ENCODE measurements at regions not wholly inside any gene's neighbourhood (a gene's known extent, or its start where the extent isn't known, plus 50 kb on each side); places are given as distances from the start of the nearest gene placed in this dataset.

DNA sequence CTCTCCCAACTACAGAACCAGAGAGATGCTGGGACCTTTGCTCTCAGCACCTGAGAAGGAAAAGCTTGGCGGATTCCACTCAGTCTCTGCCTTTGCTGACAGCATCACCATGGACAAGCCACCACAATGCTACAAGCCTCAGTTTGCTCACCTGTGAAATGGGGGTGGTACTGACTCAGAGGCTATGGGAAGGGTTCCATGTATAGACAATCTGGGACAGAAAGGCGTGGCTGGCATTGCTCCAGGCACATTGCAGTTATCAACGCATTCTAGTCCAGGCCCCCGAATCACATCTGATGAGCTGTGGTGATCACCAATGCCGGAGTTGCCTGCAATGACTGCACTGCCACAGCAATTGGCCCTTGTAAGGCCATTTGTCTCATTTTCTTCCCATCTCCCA is 72.6 kb downstream of the ISX start:
- no CpG with 5 or more reads among the region's 5 CpGs for WGBS (ENCODE audit: extremely low coverage, insufficient coverage, low lambda C conversion rate)
- H2BK5ac ChIP-seq (ENCODE audit: low read length) = no peak overlapping the region
- H3K18ac ChIP-seq (ENCODE audit: low read length) = no peak overlapping the region
- no peak overlapping the region for H4K5ac ChIP-seq (ENCODE audit: low read length)
- no peak overlapping the region for H3K56ac ChIP-seq (ENCODE audit: low read length)
- H3K27ac ChIP-seq (ENCODE audit: low read depth, low read length) = no peak overlapping the region
- H4K8ac ChIP-seq (ENCODE audit: low read depth, low read length) = no peak overlapping the region
- no peaks in the 10 kb centered on the region for H3K79me1 ChIP-seq (ENCODE audit: low read length)
- H3K4me1 ChIP-seq (ENCODE audit: control insufficient read depth, low read depth, low read length) = peaks cover 11% of the 10 kb centered on the region
- no peak overlapping the region for H2BK120ac ChIP-seq (ENCODE audit: low read depth, low read length)
- no peak overlapping the region for H3K9ac ChIP-seq (ENCODE audit: low read length)
- no peak overlapping the region for H3K4ac ChIP-seq (ENCODE audit: low read depth, low read length)
- no peak overlapping the region for H2BK15ac ChIP-seq (replicated peaks; ENCODE audit: low read depth)
- H3K36me3 ChIP-seq (ENCODE audit: control insufficient read depth, insufficient read depth, low read length) = no peaks in the 10 kb centered on the region
- H3K4me3 ChIP-seq (ENCODE audit: low read length) = no peak overlapping the region
- no peak for DNase-seq
- H3K79me2 ChIP-seq (ENCODE audit: control insufficient read depth, insufficient read depth, low read length) = no peaks in the 10 kb centered on the region
- H2AK5ac ChIP-seq (ENCODE audit: low read length) = no peak overlapping the region
- no peaks in the 10 kb centered on the region for H3K27me3 ChIP-seq (ENCODE audit: insufficient read depth, low read length, poor library complexity)
- no peak overlapping the region for H3K4me2 ChIP-seq (ENCODE audit: low read length)
- H3K23ac ChIP-seq (ENCODE audit: low read length) = no peak overlapping the region

DNA sequence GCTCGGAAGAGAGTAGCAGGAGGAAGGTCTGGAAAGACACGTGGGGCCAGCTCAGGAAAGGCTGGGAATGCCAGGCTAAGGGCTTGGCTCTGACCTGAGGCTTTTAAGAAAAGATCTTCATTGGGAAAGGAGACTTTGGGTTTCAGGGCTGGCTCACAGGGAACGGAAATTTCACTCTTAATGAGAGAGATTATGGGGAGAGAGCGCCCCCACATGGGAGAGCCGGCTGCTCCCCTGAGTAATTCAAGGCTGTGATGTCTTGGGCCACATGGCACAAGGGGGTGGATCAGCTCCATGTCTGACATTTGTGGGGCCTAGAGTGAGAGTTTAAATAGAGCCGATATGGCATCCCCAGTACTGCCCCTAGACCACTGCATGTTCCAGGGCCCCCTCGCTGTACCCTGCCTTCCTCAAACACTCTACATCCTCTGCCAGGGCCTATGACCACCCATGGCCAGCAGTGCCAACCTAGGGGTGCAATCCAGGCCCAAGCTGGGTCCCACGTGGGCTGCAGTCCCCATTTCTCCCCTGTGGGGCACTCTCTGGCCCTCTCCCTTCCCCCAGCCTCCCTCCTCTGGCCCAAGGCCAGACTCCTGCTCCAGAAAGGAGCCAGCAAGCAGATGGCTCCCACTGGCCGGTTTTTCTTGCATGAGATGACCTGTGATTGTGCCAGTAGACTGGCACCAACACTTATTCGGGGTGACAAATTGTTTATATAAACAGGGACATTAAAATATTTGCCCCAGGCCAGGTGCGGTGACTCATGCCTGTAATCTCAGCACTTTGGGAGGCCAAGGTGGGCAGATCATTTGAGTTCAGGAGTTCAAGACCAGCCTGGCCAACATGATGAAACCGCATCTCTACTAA is 75.2 kb downstream of the ISX start:
- peak; percentile 73 for DNase-seq
- no CpG with 5 or more reads among the region's 12 CpGs for WGBS (ENCODE audit: extremely low coverage, insufficient coverage, low lambda C conversion rate)
- Histone ChIP-seq H2BK120ac (ENCODE audit: low read depth, low read length) (no peak overlapping the region), H2BK15ac (replicated peaks; ENCODE audit: low read depth) (no peak overlapping the region), H3K4me2 (ENCODE audit: low read length) (no peak overlapping the region), H3K36me3 (ENCODE audit: control insufficient read depth, insufficient read depth, low read length) (no peaks in the 10 kb centered on the region), H2BK5ac (ENCODE audit: low read length) (no peak overlapping the region), H3K4ac (ENCODE audit: low read depth, low read length) (no peak overlapping the region), H3K56ac (ENCODE audit: low read length) (peak overlapping the region; percentile 37), H3K27ac (ENCODE audit: low read depth, low read length) (no peak overlapping the region), H2AK5ac (ENCODE audit: low read length) (no peak overlapping the region), H3K79me1 (ENCODE audit: low read length) (no peaks in the 10 kb centered on the region), H3K18ac (ENCODE audit: low read length) (no peak overlapping the region), H3K4me3 (ENCODE audit: low read length) (no peak overlapping the region), H3K27me3 (ENCODE audit: insufficient read depth, low read length, poor library complexity) (no peaks in the 10 kb centered on the region), H3K23ac (ENCODE audit: low read length) (no peak overlapping the region), H4K8ac (ENCODE audit: low read depth, low read length) (no peak overlapping the region), H4K5ac (ENCODE audit: low read length) (no peak overlapping the region), H3K79me2 (ENCODE audit: control insufficient read depth, insufficient read depth, low read length) (no peaks in the 10 kb centered on the region), H3K9ac (ENCODE audit: low read length) (no peak overlapping the region), H3K4me1 (ENCODE audit: control insufficient read depth, low read depth, low read length) (no peaks in the 10 kb centered on the region)

DNA sequence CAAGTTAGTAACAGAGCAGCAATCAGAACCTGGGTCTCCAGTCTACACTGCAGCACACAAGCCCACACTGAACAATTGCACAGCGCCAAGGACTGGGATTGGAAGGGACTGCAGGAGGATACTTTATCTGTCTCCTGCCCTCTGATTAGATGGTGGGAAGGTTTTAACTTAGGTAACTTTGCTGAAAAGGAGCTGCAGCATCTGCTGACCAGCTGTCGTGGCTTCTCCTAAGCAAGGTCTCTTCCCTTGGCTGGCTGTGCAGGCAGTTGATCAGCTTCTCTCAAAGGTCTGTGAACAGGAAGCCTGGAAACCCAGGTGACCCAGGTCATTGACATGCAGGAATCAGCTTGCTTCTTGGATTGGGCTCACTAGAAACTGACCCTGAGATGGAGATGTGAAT is 82.4 kb downstream of the ISX start:
- Histone ChIP-seq H2BK5ac (ENCODE audit: low read length) (no peak overlapping the region), H3K27ac (ENCODE audit: low read depth, low read length) (no peak overlapping the region), H2AK5ac (ENCODE audit: low read length) (no peak overlapping the region), H3K79me1 (ENCODE audit: low read length) (no peaks in the 10 kb centered on the region), H3K18ac (ENCODE audit: low read length) (no peak overlapping the region), H3K56ac (ENCODE audit: low read length) (peak overlapping the region; percentile 10), H3K27me3 (ENCODE audit: insufficient read depth, low read length, poor library complexity) (no peaks in the 10 kb centered on the region), H4K5ac (ENCODE audit: low read length) (no peak overlapping the region), H3K4me1 (ENCODE audit: control insufficient read depth, low read depth, low read length) (no peaks in the 10 kb centered on the region), H3K79me2 (ENCODE audit: control insufficient read depth, insufficient read depth, low read length) (no peaks in the 10 kb centered on the region), H3K4me3 (ENCODE audit: low read length) (no peak overlapping the region), H3K4me2 (ENCODE audit: low read length) (no peak overlapping the region), H4K8ac (ENCODE audit: low read depth, low read length) (no peak overlapping the region), H3K23ac (ENCODE audit: low read length) (no peak overlapping the region), H3K9ac (ENCODE audit: low read length) (no peak overlapping the region), H3K36me3 (ENCODE audit: control insufficient read depth, insufficient read depth, low read length) (no peaks in the 10 kb centered on the region), H2BK15ac (replicated peaks; ENCODE audit: low read depth) (no peak overlapping the region), H3K4ac (ENCODE audit: low read depth, low read length) (no peak overlapping the region), H2BK120ac (ENCODE audit: low read depth, low read length) (no peak overlapping the region)
- no CpG with 5 or more reads among the region's 2 CpGs for WGBS (ENCODE audit: extremely low coverage, insufficient coverage, low lambda C conversion rate)
- DNase-seq = no peak

DNA sequence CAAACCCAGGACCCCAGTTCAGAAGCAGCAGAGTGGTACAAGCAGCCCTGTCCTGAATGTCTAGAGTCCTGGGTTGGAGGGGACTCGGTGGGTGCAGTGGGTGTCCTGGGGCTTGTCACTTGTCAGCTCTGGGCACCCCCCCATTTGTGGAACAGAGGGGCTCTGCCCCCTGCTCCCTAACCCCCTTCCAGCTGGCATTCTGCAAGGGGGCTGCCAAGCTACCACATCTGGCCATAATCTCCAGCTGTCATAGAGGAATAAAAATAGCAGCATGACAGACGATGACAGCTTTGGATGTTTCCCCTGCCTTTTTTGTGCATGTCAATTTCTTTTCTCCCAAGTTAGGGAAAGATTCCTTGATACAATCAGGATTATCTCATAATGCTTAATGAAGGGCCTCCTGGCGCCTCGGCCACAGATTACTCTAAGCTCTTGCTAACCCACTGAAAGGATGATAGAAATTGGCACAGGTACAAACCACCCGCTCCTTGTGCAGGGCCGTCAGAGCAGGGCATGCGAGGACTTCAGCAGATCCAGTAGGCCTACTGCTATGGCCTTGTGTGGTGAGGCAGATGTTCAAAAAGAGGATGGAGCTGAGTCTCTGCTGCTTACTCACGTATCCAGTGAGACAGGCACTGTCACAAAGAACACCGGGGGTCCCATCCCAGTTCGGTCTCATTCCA is 83.0 kb downstream of the ISX start:
- Histone ChIP-seq H3K27ac (ENCODE audit: low read depth, low read length) (no peak overlapping the region), H4K5ac (ENCODE audit: low read length) (no peak overlapping the region), H3K4me3 (ENCODE audit: low read length) (no peak overlapping the region), H2BK5ac (ENCODE audit: low read length) (no peak overlapping the region), H3K36me3 (ENCODE audit: control insufficient read depth, insufficient read depth, low read length) (no peaks in the 10 kb centered on the region), H2AK5ac (ENCODE audit: low read length) (no peak overlapping the region), H3K4me1 (ENCODE audit: control insufficient read depth, low read depth, low read length) (no peaks in the 10 kb centered on the region), H3K9ac (ENCODE audit: low read length) (no peak overlapping the region), H3K18ac (ENCODE audit: low read length) (no peak overlapping the region), H3K79me2 (ENCODE audit: control insufficient read depth, insufficient read depth, low read length) (no peaks in the 10 kb centered on the region), H3K79me1 (ENCODE audit: low read length) (no peaks in the 10 kb centered on the region), H4K8ac (ENCODE audit: low read depth, low read length) (no peak overlapping the region), H3K23ac (ENCODE audit: low read length) (no peak overlapping the region), H2BK15ac (replicated peaks; ENCODE audit: low read depth) (no peak overlapping the region), H3K4ac (ENCODE audit: low read depth, low read length) (no peak overlapping the region), H3K4me2 (ENCODE audit: low read length) (no peak overlapping the region), H3K56ac (ENCODE audit: low read length) (no peak overlapping the region), H2BK120ac (ENCODE audit: low read depth, low read length) (no peak overlapping the region), H3K27me3 (ENCODE audit: insufficient read depth, low read length, poor library complexity) (no peaks in the 10 kb centered on the region)
- DNase-seq = no peak
- no CpG with 5 or more reads among the region's 10 CpGs for WGBS (ENCODE audit: extremely low coverage, insufficient coverage, low lambda C conversion rate)

DNA sequence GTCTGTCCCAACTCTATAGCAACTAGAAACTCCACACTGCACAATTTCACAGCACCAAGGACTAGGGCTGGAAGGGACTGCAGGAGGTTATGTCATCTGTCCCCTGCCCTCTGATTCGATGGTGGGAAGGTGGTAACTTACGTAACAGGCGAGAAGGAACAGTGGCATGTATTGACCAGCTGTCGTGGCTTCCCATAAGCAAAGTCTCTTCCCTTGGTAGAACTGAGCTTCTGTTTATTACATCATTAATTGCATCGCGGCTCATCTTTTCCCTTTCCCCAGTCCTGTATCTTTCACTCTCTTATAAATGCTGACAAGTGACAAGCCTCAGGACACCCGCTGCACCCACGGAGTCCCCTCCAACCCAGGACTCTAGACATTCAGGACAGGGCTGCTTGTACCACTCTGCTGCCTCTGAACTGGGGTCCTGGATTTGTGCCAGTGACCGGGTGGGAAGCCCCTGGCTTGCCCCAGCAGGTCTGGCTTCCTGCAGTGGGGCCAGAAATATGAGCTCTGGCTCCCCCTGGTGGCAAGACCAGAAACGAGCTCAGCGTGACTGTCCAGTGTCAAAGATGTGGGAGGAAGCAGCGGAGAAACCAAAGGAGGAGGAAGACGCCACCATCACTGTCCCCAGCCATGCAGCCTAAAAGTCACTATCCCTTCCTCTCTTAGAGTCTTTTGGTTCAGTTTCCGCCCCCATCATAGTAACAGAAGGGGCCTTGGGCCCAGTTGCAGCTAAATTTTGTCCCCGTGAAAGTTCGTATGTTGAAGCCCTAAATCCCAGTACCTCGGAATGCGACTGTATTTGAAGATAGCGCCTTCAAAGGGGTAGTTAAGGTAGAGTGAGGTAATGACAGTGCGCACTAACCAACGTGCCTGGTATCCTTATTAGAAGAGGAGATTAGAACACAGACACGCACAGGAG is 84.5 kb downstream of the ISX start:
- no peak overlapping the region for H3K4me2 ChIP-seq (ENCODE audit: low read length)
- H4K5ac ChIP-seq (ENCODE audit: low read length) = no peak overlapping the region
- no peaks in the 10 kb centered on the region for H3K27me3 ChIP-seq (ENCODE audit: insufficient read depth, low read length, poor library complexity)
- no peak overlapping the region for H3K56ac ChIP-seq (ENCODE audit: low read length)
- no peak overlapping the region for H3K23ac ChIP-seq (ENCODE audit: low read length)
- H2BK15ac ChIP-seq (replicated peaks; ENCODE audit: low read depth) = no peak overlapping the region
- H3K4me3 ChIP-seq (ENCODE audit: low read length) = no peak overlapping the region
- H3K4ac ChIP-seq (ENCODE audit: low read depth, low read length) = no peak overlapping the region
- peak; percentile 74 for DNase-seq
- H3K9ac ChIP-seq (ENCODE audit: low read length) = no peak overlapping the region
- H3K4me1 ChIP-seq (ENCODE audit: control insufficient read depth, low read depth, low read length) = peaks cover 2% of the 10 kb centered on the region
- no peak overlapping the region for H4K8ac ChIP-seq (ENCODE audit: low read depth, low read length)
- H3K79me2 ChIP-seq (ENCODE audit: control insufficient read depth, insufficient read depth, low read length) = no peaks in the 10 kb centered on the region
- no peak overlapping the region for H2AK5ac ChIP-seq (ENCODE audit: low read length)
- H3K27ac ChIP-seq (ENCODE audit: low read depth, low read length) = no peak overlapping the region
- H2BK5ac ChIP-seq (ENCODE audit: low read length) = no peak overlapping the region
- no peak overlapping the region for H3K18ac ChIP-seq (ENCODE audit: low read length)
- WGBS (ENCODE audit: extremely low coverage, insufficient coverage, low lambda C conversion rate) = no CpG with 5 or more reads among the region's 22 CpGs
- H3K36me3 ChIP-seq (ENCODE audit: control insufficient read depth, insufficient read depth, low read length) = no peaks in the 10 kb centered on the region
- H2BK120ac ChIP-seq (ENCODE audit: low read depth, low read length) = no peak overlapping the region
- H3K79me1 ChIP-seq (ENCODE audit: low read length) = no peaks in the 10 kb centered on the region

Data from mesendoderm (in vitro differentiated cells).